HTR-8/SVneo (cell line): ENCODE measurements at regions not wholly inside any gene's neighbourhood (a gene's known extent, or its start where the extent isn't known, plus 50 kb on each side); places are given as distances from the start of the nearest gene placed in this dataset.

Experiments used
- DNase-seq: peaks from one replicate; pipeline ENCODE4 v3.0.0; 2011; ENCODE audit warnings: low spot score, mixed read lengths; ENCODE audit not compliant: insufficient read length
- FAIRE-seq: peaks from 2 replicates; lab custom pipeline; 2011; peaks lifted over from hg19 to GRCh38; lab: Jason Lieb, UNC

GRCh38 chr7:128145191-128145590 lies 95.9 kb upstream of the LEP start:
- DNase-seq, result no peak
- no peak for FAIRE-seq

GRCh38 chr7:128146052-128146451 lies 95.0 kb upstream of the LEP start:
- no peak for FAIRE-seq
- no peak for DNase-seq

DNA sequence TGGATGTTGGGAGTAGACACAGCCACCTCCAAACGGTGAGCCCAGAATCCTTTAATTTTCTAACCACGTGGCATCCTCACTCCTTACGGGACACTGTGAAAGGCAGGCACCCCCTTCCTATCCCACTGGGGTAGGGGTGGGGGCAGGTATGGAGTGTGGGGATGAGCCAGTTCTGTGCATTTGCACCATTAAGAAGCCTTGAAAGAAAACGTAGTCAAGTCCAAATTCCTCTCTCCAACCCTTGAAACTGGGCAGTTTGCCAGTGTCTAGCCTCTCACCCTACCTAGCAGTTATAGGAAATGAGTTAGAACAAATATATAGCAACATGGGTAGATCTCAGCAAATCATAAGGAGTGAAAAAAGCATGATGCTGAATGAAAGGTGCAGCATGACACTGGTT lies 92.4 kb upstream of the LEP start:
- DNase-seq (no peak), FAIRE-seq (no peak)

DNA sequence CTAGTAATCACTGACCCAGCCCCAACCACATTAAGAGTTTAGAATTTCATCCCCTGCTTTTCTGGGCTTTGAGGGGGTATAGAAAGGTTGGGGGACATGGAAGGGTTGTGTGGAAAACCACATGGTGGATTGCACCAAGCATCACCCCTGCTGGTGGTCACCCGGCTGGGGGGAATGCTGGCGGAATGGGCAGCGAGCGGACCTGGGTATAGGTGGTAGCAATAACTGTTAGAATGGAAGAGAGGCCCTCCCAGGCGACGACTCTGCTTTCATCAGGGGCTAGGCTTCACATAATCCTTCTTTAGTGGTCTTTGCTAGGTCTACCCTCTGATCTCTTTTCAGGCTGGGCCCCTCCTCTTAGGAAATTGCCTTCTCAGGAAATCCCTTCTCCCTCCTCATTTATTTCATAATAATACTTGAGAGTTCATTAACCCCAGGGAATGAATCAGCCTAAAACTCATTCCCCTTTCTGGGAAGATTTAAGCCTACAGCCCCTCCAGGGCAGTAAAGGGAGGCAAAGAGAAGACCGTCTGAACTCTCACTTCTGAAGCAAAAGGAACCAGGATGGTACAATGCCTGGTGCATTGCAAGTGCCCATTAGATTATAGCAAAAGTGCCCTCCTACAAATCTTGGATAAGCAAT lies 90.7 kb upstream of the LEP start:
- no peak for FAIRE-seq
- DNase-seq, result no peak

DNA sequence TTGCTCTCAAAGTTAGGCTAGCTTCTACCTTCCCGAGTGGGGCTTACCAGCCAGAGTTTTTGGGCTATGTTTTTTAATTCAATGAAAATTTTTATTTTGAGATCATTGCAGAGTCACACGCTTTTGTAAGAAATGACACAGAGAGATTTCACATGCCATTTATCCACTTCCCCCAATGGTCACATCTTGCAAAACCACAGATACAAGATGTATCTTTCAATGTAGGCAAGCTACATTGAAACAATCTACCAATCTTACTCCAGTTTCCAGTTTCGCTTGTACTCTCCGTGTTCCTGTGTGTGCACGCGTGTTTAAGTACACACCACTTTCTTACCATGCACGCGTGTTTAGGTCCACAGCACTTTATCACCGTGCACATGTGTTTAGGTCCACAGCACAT lies 89.4 kb upstream of the LEP start:
- no peak for DNase-seq
- FAIRE-seq, result no peak

DNA sequence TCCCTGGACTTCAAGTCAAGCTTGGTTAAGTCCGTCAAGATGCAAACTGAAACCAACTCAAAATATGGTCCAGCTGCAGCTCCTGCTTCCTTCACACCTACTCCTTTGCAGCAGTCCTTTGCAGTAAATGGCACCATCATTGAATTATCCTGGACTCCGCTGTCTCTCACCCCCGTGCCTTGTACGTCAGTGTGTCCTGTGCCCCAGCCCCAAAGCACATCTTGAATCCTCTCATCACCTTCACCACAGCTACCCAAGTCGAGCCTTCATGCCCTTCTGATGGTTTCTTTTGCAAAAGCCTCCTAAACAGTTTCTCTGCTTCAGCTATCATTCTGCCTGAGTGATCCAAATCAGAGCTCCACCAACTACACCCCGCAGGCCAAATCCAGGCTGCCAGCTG lies 88.4 kb upstream of the LEP start:
- no peak for FAIRE-seq
- no peak for DNase-seq

- DNase-seq (no peak), FAIRE-seq (no peak)
These were observed 87.6 kb upstream of the LEP start for GRCh38 chr7:128153436-128153835.

DNA sequence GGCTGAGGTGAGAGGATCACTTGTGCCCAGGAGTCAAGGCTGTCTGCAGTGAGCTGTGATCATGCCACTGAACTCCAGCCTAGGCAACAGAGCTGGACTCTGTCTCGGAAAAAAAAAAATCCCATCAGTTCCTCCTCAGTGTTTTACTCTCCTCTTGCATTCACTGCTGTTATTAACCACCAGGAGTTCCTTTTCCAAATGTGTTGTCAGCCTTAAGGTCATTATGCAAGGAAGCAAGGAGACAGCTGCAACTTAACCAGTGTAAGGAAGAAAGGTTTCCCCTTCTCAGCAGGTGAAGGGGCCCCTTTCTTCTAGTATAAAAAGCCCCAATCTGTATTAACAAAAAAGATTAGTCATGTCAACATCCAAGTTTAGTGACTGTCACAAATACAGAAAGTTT lies 86.6 kb upstream of the LEP start:
- no peak for FAIRE-seq
- DNase-seq, result no peak

GRCh38 chr7:128155100-128155740 lies 85.9 kb upstream of the LEP start:
- no peak for FAIRE-seq
- DNase-seq, result no peak

GRCh38 chr7:128157906-128158305 lies 83.2 kb upstream of the LEP start:
- FAIRE-seq (no peak), DNase-seq (no peak)

DNA sequence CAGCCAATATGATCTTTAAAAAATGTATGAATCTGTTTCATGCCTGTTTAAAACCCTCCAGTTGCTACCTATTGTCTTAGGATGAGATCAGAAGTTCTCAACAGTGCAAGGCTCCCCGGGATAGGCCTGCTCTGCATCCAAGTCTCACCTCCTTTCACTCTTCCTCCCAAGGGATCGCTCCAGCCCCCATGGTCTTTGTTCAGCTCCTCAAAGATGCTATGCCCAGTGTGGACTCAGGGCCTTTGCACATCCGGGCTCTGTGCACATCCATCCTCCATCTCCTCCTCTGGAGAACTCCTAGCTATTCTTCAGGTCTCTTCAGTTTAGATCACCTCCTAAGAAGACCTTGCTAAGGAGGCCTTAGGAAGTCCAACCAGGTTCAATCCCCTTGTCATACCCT lies 82.7 kb upstream of the LEP start:
- DNase-seq (no peak), FAIRE-seq (no peak)

- FAIRE-seq, result no peak
- DNase-seq, result no peak
These were observed 80.8 kb upstream of the LEP start for GRCh38 chr7:128160296-128160695.

GRCh38 chr7:128161466-128162125 lies 79.5 kb upstream of the LEP start:
- DNase-seq (no peak), FAIRE-seq (no peak)

DNA sequence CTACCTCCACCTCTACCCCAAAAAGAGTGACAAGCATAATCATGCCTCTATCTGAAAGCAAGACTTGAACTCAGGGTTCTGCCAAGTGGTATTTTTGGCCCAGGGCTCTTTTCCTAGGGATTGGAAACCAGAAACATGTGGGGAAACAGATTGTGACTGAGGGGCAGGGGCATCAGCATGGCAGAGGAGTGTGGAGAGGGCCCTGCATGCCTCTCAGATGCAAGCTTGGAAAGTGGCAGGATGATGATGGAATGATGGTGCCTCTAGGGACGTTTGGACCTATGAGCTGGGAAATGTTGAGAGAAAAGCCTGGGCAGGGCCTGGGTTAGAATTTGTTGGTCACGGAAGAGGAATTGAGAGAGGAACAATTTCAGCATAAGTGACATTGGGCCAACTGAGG lies 78.4 kb upstream of the LEP start:
- DNase-seq (no peak), FAIRE-seq (no peak)

DNA sequence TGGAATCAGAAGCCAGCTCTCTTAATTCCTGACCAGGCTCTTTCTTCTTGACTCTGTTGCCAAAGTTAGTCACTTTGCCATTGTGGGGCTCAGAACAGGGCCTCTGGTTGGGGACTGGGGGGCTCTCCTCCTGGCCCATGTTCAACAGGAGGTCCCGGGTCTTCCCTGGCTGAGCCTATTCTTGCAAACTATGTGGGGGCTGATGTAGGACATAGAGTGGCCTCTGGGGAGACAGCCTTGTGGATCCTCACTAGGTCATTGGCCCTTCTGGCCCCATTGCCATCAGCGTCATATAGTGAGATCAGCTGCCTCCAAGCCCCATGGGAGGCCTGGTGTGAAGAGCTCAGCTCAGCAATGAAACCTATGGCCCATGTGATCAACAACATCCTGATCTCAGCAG lies 77.6 kb upstream of the LEP start:
- no peak for DNase-seq
- no peak for FAIRE-seq

- FAIRE-seq (no peak), DNase-seq (peak; percentile 27)
These were observed 76.8 kb upstream of the LEP start for GRCh38 chr7:128164061-128164954.

DNA sequence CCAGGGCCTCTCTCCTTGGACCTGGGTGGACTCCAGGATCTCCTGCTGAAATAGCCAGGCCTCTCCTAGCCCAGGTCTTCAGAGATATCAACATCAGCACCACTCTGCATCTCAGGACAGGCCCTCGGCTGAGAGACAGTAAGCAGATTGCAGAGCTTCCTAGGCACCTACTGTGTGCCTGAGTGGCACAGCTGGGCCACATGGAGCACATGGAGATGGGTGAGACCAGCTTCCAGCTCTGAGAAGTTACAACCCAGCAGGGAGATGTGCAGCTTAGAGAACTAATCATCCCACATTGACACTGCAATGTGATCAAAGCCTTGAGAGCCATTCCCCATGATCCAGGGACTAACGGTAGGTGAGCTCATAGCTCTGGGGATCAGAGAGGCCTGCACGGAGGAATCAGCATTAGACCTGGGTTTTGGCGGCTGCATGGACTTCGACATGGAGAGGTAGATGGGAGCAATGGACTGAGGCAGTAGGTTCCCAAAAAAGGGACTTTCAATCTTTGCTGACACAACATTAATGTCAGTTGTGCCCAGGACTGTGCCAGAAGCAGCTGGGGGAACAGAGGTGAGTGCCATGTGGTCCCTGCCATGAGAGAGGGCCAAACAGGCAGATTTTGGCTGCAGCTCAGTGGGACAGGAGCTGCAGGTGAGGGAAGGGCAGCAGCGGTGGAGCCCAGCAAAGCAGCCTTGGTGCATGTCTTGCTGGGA lies 76.0 kb upstream of the LEP start:
- DNase-seq, result no peak
- FAIRE-seq, result no peak

- FAIRE-seq (no peak), DNase-seq (no peak)
These were observed 75.1 kb upstream of the LEP start for GRCh38 chr7:128165927-128166420.

DNA sequence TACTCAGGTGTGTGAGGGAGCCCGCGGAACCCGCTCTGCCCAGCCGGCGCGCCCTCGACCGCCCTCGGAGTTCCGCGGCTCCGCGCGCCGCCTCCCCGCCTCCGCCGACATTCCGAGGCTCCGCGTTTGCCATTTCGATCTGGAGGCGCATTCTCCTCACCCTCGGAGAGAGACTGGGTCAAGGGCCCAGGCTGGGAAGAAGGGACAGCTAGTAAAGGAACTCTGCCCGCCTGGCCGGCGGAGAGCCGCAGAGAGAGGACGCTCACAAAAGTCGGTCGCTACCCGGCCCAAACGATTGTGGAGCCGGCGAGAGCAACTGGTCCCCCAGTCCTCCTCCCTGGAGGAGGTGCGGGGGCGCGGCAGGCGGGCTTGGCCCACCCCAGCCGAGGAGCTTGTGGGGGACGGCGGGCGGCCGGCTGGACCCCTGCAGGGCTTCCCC lies 74.5 kb upstream of the LEP start:
- FAIRE-seq, result no peak
- DNase-seq, result no peak
